ENCODE measurements at regions not wholly inside any gene's neighbourhood (a gene's known extent, or its start where the extent isn't known, plus 50 kb on each side); places are given as distances from the start of the nearest gene placed in this dataset.
"Not testable (repeated sequence)": the region's sequence is repeated elsewhere in the genome, so short reads cannot be mapped to it uniquely, and the experiment has no call there.

DNA sequence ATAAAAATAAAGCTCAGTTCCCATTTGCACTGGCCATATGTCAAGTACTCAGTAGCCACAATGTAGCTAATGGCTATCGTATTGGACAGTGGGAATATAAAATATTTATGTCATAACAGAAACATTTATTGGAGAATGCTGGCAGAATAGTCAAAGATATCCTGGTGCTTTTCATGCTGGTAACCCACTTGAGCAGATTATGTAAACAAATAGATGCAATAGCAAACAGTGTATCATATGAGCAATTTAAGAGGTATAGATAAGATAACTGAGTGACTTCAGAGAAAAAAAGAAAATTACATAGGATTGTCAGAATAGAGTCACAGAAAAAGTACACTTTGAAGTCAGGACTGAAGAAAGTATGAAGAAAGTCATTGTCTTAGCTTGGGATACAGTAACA, 426.6 kb downstream of the NDFIP2 start:
- no peak for DNase-seq

DNA sequence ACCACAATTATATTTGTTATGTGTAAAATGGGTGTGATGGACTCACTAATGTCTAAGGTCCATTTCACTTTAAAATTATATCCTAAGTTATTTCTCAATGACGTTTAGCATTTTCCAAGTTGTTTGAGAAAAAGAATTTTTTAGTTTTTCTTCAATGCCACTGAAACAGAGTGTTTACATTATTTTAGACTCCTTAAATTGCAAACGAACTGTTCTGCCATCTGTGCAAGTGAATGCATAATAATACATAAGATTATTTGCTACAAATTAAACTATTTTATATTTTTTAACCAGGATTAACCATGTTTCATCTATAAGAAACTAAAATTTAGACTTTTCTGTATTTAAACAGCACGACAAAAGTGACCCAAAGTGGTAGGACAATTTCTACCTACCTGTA, 425.4 kb downstream of the NDFIP2 start:
- no peak for DNase-seq

- DNase-seq, result no peak
Observed at GRCh38 chr13:79905018-79905417, 424.1 kb downstream of the NDFIP2 start.

DNA sequence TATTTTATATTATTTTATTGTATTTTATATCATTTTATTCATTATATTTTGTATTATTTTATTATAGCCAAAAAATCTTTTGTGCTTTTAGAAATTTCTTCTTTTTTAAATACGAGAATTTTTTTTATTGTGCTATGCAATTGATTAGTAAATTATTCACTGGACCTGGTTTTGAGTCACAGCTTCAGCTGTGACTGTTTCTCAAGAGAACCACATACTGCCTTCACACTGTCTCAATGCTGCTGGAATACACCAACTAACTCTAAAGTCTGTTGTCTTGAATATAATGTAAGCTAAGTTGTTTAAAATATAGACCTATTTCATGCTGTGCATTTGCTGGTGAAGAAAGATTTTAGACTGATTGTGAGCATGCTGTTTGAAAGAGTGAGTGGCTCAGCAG, 423.6 kb downstream of the NDFIP2 start:
- no peak for DNase-seq

- no peak for DNase-seq
Observed at GRCh38 chr13:79901336-79901735, 420.4 kb downstream of the NDFIP2 start.

DNA sequence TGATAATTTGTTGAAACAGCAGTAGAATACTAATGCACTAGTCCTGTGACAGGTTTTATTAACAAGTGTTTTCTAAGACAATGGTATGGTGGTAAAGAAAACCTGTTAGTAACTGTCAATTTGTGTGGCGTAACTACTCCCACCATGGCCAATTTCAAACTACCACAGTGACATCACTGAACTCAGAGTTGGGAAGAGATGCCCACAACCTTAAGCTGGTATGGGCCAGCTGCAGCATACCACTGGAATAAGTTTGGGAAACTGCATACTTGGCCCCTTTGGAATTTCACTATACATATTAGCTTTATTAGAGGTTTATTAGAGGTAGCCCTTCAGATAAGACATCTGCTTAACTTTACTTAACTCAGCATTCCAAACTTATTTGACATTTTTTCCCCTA, 419.4 kb downstream of the NDFIP2 start:
- no peak for DNase-seq

DNA sequence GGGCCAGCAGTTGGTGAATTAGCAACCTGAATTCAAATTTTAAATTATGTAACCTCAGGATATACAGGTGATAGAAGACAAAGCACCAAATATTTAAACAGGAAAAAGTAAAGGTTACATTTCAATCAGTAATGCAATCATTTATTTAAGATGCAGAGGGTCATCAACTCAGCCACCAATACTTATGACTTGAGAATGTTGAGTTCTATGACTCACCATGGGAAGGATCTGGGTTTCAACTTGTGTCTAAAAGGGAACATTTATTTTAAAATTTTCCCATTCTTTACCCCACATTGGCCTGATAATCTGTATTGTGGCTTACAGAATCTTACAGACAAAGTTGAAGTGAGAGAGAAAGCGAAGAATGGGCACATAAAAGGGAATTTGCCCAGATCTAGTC, 418.0 kb downstream of the NDFIP2 start:
- no peak for DNase-seq

- DNase-seq, result no peak
Observed at GRCh38 chr13:79898202-79898826, 417.4 kb downstream of the NDFIP2 start.

GRCh38 chr13:79896851-79897250, 415.9 kb downstream of the NDFIP2 start:
- DNase-seq, result no peak

GRCh38 chr13:79895416-79895815, 414.5 kb downstream of the NDFIP2 start:
- no peak for DNase-seq

DNA sequence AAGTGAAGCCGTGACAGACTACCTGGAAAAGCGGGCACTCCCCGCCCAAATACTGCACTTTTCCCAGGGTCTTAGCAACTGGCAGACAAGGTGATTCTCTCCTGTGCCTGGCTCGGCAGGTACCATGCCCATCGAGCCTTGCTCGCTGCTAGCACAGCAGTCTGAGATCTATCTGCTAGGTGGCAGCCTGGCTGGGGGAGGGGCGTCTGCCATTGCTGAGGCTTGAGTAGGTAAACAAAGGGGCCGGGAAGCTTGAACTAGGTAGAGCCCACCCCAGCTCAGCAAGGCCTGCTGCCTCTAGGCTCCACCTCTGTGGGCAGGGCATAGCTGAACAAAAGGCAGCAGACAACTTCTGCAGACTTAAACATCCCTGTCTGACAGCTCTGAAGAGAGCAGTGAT, 406.3 kb downstream of the NDFIP2 start:
- not testable (repeated sequence) for DNase-seq

GRCh38 chr13:79886601-79887000, 405.6 kb downstream of the NDFIP2 start:
- no peak for DNase-seq

DNA sequence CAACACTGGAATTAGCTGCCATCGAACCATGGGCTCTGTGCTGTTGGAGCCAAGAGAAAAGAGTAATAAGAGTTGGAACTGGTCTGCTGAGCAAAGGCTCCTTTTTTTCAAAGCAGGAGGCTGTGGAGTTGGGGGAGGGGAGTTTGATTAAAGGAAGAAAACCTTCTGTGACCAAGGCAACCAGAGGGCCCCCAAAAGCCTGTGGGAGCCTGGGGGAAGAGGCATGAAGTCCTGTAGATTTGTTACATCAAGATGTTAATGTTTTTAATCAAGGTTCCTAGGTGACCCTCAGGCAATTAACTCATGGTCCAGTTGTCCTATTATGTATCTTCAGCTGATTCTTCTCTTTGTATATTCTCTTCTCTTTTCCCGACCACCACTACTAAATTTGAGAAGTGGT, 403.9 kb downstream of the NDFIP2 start:
- no peak for DNase-seq

GRCh38 chr13:79883216-79883615, 402.3 kb downstream of the NDFIP2 start:
- DNase-seq, result no peak

- DNase-seq, result no peak
Observed at GRCh38 chr13:79880818-79881217, 399.9 kb downstream of the NDFIP2 start.

DNA sequence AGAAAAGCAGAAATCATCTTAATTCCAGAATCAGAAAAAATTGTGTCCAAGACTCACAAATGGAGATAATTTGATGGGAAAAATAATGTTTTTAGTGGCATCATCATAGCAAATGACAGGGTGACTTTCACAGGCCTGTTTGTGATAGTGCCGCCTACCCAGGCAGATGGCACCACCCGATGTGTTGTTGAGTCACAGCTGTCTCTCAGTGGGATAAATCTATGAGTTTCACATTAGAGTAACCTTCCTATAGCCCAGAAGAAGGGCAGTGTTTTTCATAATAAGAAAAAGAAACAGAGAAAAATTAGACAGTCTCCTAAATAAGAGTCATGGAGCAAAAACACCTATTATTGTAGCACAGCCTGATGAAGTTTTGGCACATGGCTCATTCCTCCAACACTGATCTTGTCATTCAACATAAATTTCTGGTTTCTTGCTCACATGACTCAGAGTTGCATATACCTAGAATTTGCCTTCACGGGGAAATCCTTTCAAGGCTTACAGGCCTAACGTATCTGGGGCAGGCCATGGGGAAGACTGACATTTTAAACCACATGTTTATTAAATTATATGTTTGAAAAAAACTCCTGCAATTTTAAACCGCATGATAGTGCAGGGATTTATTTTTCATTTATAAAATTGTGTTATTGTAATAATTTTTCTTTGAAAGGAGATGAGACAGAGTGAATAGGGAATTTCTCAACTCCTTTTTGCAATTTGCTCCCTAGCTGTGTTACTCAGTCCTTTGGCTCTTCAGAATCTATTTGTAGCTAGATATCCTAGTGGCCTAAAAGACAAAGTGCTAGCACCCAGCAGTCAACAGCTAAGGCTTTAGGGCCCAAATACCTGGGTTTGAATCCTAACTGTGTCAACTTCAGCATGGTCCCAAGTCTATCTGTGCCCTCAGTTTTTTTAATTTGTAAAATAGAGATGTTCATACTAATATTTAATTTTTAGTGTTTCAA, 393.7 kb downstream of the NDFIP2 start:
- DNase-seq, result no peak

- DNase-seq, result no peak
Observed at GRCh38 chr13:79871594-79871993, 390.6 kb downstream of the NDFIP2 start.

GRCh38 chr13:79870766-79871165, 389.8 kb downstream of the NDFIP2 start:
- DNase-seq, result no peak

DNA sequence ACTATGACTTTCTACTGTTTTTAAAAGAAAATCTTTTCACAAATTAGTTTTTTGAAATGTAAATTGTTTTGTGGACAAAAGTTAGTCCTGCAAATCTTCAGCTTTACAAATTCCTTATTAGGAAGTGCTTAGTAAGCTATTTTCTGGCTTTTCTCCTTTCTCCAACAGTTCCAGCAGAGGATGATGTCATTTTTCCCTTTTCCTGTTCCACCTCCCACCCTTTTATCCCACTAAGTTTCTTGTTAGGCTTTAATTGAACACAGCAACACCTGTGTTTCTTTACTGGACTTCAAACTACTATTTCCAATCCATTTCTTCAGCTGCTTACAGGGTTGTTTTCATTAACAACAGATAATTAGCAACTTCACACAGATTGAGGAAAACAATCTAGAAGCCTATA, 389.2 kb downstream of the NDFIP2 start:
- DNase-seq, result no peak

GRCh38 chr13:79869326-79869725, 388.4 kb downstream of the NDFIP2 start:
- no peak for DNase-seq

DNA sequence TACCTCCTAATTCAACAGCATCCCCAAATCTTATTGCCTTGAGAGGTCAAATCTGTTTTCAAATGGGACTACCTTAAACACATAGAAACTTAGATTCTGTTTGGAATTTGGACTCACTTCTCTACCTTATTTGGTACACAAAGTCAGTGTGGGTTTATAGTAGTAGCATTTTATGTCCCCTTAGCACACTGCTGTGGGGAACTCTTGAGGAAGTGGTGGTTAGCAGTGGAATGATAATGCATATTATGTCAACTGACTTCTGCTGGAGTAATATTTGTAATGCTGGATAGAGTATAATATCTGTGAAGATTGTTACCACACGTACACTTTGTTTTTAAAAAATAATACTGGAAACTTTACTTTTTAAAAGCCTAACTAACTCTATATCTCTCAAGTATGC, 386.3 kb downstream of the NDFIP2 start:
- no peak for DNase-seq

DNA sequence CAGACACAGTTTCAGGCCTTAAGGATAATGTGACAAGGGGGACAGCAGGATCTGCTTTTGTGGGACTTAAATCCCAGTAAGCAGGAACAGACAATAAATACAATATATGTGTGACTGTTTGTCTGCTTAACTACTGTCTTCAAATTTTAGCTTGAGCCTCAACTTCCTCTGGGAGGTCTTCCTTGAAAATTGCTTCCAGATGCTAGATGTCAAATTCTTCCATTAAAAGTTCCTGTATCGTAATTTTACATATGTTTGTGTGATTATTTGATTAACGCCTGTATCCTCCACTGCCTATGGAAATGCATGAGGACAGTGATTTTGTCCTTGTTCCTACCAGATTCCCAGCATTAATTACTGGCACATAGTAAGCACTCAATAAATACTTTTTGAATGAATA, 385.5 kb downstream of the NDFIP2 start:
- DNase-seq, result no peak

DNA sequence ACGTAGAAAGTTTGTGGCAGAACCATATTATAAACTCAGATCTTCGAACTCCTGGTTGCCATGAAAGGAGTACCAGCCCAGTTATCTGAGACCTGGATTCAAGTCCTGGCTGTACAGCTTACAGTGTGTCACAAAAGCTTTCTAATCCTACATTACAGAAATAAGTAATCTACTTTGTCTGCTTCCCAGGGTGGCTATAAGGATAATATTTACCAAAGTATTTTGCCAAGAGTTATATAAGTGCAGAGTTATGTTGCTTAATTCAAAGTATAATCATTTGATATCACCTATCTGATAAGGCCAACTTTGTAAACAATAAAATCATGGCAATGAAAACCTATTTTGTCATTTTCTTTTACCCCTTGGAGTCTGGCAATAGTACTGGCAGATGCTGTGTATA, 381.6 kb downstream of the NDFIP2 start:
- DNase-seq, result no peak

DNA sequence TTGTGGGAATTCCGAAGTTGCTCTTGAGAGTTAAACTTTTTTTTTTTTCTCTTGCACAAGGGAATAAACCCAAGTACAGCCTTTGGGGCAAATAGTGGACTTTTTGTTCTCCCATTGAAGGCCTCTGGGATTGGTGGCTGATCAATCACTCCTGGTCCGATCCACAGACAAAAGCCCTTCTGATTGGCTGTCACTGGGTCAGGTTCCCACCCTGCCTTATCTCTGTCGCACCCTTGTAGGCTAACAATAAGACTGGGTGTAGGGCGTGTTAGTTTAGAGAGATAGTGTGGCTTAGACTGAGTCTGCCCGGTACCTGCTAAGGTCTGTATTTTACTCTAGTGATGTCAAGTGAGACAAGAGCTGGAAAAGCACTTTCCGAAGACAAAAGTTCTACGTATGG, 380.8 kb downstream of the NDFIP2 start:
- DNase-seq, result no peak

- no peak for DNase-seq
Observed at GRCh38 chr13:79860791-79861190, 379.8 kb downstream of the NDFIP2 start.
